AML-193 (cell line): ENCODE measurements at regions not wholly inside any gene's neighbourhood (a gene's known extent, or its start where the extent isn't known, plus 50 kb on each side); places are given as distances from the start of the nearest gene placed in this dataset.

ENCODE experiments used
- DNase-seq, 2 experiments: peaks; one replicate each; lab custom pipeline; 2025; lab: John Stamatoyannopoulos, UW

GRCh38 chr9:89863837-89864236 lies 259.0 kb downstream of the GADD45G start:
- no peak for DNase-seq

- DNase-seq: no peak
These were observed 259.4 kb downstream of the GADD45G start for GRCh38 chr9:89864257-89864656.

GRCh38 chr9:89864731-89865130 lies 259.9 kb downstream of the GADD45G start:
- no peak for DNase-seq

- no peak for DNase-seq
These were observed 260.5 kb downstream of the GADD45G start for GRCh38 chr9:89865357-89865756.

- DNase-seq: no peak
These were observed 261.2 kb downstream of the GADD45G start for GRCh38 chr9:89865981-89866380.

- no peak for DNase-seq
These were observed 261.9 kb downstream of the GADD45G start for GRCh38 chr9:89866701-89867100.

GRCh38 chr9:89868100-89868499 lies 263.3 kb downstream of the GADD45G start:
- no peak for DNase-seq

GRCh38 chr9:89869793-89870580 lies 265.2 kb downstream of the GADD45G start:
- no peak for DNase-seq

GRCh38 chr9:89871871-89872331 lies 267.1 kb downstream of the GADD45G start:
- no peak for DNase-seq

- DNase-seq: no peak
These were observed 267.7 kb downstream of the GADD45G start for GRCh38 chr9:89872426-89872912.

- no peak for DNase-seq
These were observed 268.3 kb downstream of the GADD45G start for GRCh38 chr9:89872913-89873707.

GRCh38 chr9:89873801-89874200 lies 269.0 kb downstream of the GADD45G start:
- DNase-seq: no peak

GRCh38 chr9:89874351-89875321 lies 269.8 kb downstream of the GADD45G start:
- no peak for DNase-seq

GRCh38 chr9:89877051-89878002 lies 272.5 kb downstream of the GADD45G start:
- no peak for DNase-seq

GRCh38 chr9:89878003-89878411 lies 273.2 kb downstream of the GADD45G start:
- no peak for DNase-seq

GRCh38 chr9:89878687-89879086 lies 273.9 kb downstream of the GADD45G start:
- no peak for DNase-seq

GRCh38 chr9:89879276-89879675 lies 274.5 kb downstream of the GADD45G start:
- DNase-seq: no peak

- no peak for DNase-seq
These were observed 274.9 kb downstream of the GADD45G start for GRCh38 chr9:89879701-89880100.

- no peak for DNase-seq
These were observed 275.3 kb downstream of the GADD45G start for GRCh38 chr9:89880161-89880560.

- no peak for DNase-seq
These were observed 275.9 kb downstream of the GADD45G start for GRCh38 chr9:89880721-89881120.

- DNase-seq: no peak
These were observed 276.6 kb downstream of the GADD45G start for GRCh38 chr9:89881431-89881830.
